ENCODE measurements at regions not wholly inside any gene's neighbourhood (a gene's known extent, or its start where the extent isn't known, plus 50 kb on each side); places are given as distances from the start of the nearest gene placed in this dataset.

- DNase-seq, result no peak
- peaks cover 9% of the 10 kb centered on the region for H3K9me3 Mint-ChIP-seq
- no peak overlapping the region for H3K27ac Mint-ChIP-seq
- ChIA-PET CTCF (no interaction called here), POLR2A (no interaction called here)
- no peak overlapping the region for H3K4me3 Mint-ChIP-seq
- H3K36me3 Mint-ChIP-seq (ENCODE audit: low read depth), result no peaks in the 10 kb centered on the region
- intact Hi-C loops (cut with micrococcal nuclease), result no loop called here
- ATAC-seq (ENCODE audit: low read depth), result no peak
- no peak for TF ChIP-seq CTCF (IDR thresholded peaks at IDR 0.05)
- no peaks in the 10 kb centered on the region for H3K27me3 Mint-ChIP-seq
- no peaks in the 10 kb centered on the region for H3K4me1 Mint-ChIP-seq
Observed at GRCh38 chr2:5967506-5967905, 275.3 kb downstream of the SOX11 start.

DNA sequence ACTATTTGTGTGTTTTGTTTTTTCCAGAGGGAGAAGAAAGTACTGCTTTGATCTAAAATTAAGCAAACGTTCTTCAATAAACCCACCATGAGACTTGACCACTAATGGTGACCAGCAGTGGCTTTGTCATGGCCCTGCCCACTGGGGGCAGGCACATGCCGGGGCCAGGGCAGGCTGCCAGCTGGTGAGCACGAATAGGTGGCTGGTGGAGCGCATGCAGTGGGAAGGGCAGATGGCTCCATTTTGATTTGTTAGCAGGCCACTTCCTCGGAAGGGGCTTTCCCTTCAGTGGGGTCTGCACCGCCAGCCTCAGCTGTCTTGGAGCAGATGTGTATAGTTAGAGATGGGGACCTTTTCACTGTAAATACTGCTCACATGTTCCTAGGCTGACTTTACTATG, 277.1 kb downstream of the SOX11 start:
- ATAC-seq (ENCODE audit: low read depth) (no peak), DNase-seq (no peak)
- Mint-ChIP-seq H3K9me3 (peaks cover 2% of the 10 kb centered on the region), H3K27me3 (no peaks in the 10 kb centered on the region), H3K27ac (no peak overlapping the region), H3K4me3 (no peak overlapping the region), H3K4me1 (no peaks in the 10 kb centered on the region), H3K36me3 (ENCODE audit: low read depth) (no peaks in the 10 kb centered on the region)
- POLR2A ChIA-PET, result no interaction called here
- no peak for TF ChIP-seq CTCF (IDR thresholded peaks at IDR 0.05)
- CTCF ChIA-PET, result no interaction called here
- intact Hi-C loops (cut with micrococcal nuclease), result no loop called here

DNA sequence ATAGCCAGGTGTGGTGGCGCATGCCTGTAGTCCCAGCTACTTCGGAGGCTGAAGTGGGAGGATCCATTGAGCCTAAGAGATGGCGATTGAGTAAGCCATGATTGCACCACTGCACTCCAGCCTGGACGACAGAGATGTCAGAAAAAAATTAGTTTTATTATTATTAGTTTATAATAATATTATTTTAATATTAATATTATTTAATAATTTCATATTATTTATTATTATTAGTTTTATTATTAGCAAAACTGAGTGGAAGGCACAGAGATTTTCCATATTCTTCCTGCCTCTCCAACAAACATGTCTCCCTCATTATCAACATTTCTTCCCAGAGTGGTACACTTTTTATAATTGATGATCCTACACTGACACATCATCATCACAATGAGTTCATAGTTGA, 278.2 kb downstream of the SOX11 start:
- H3K27ac Mint-ChIP-seq, result no peak overlapping the region
- H3K4me3 Mint-ChIP-seq, result no peak overlapping the region
- H3K27me3 Mint-ChIP-seq, result no peaks in the 10 kb centered on the region
- DNase-seq (no peak), ATAC-seq (ENCODE audit: low read depth) (no peak)
- ChIA-PET CTCF (no interaction called here), POLR2A (no interaction called here)
- no peak for TF ChIP-seq CTCF (IDR thresholded peaks at IDR 0.05)
- peaks cover 2% of the 10 kb centered on the region for H3K9me3 Mint-ChIP-seq
- H3K36me3 Mint-ChIP-seq (ENCODE audit: low read depth), result no peaks in the 10 kb centered on the region
- H3K4me1 Mint-ChIP-seq, result no peaks in the 10 kb centered on the region
- intact Hi-C loops (cut with micrococcal nuclease), result no loop called here

- H3K27me3 Mint-ChIP-seq, result no peaks in the 10 kb centered on the region
- H3K9me3 Mint-ChIP-seq, result peaks cover 2% of the 10 kb centered on the region
- H3K36me3 Mint-ChIP-seq (ENCODE audit: low read depth), result no peaks in the 10 kb centered on the region
- H3K4me1 Mint-ChIP-seq, result no peaks in the 10 kb centered on the region
- intact Hi-C loops (cut with micrococcal nuclease), result no loop called here
- DNase-seq (no peak), ATAC-seq (ENCODE audit: low read depth) (no peak)
- POLR2A ChIA-PET, result no interaction called here
- no peak for TF ChIP-seq CTCF (IDR thresholded peaks at IDR 0.05)
- H3K27ac Mint-ChIP-seq, result no peak overlapping the region
- no peak overlapping the region for H3K4me3 Mint-ChIP-seq
- CTCF ChIA-PET, result no interaction called here
Observed at GRCh38 chr2:5974477-5974876, 282.3 kb downstream of the SOX11 start.

DNA sequence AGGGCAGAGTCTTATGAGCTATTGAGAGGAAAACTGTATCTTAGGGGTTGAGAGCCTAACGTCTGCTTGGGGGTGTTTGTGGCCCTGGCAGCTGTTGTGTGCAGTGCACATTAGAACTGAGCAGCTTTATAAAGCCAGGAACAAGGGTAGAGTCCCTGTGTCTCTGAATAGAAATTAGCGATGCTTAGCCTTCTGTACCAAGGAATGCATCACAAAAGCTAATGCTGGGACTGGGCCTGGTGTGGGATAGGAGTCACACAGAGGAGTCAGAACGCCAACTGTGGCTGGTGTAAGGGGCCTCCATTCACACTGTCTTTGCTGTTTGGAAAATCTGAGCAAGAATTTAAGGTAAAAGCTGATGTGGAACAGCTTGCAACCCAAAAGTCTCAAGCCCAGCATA, 283.2 kb downstream of the SOX11 start:
- DNase-seq (no peak), ATAC-seq (ENCODE audit: low read depth) (no peak)
- ChIA-PET CTCF (no interaction called here), POLR2A (no interaction called here)
- Mint-ChIP-seq H3K27me3 (no peaks in the 10 kb centered on the region), H3K4me3 (no peak overlapping the region), H3K27ac (no peak overlapping the region), H3K36me3 (ENCODE audit: low read depth) (no peaks in the 10 kb centered on the region), H3K9me3 (peaks cover 2% of the 10 kb centered on the region), H3K4me1 (no peaks in the 10 kb centered on the region)
- no peak for TF ChIP-seq CTCF (IDR thresholded peaks at IDR 0.05)
- intact Hi-C loops (cut with micrococcal nuclease), result no loop called here

All from activated B cell treated with CpG ODN at 0.5 μM for 24 hours (primary cell).